K562 (cell line): ENCODE measurements at regions not wholly inside any gene's neighbourhood (a gene's known extent, or its start where the extent isn't known, plus 50 kb on each side); places are given as distances from the start of the nearest gene placed in this dataset.
"Not testable (repeated sequence)": the region's sequence is repeated elsewhere in the genome, so short reads cannot be mapped to it uniquely, and the experiment has no call there.

Source experiments
- ATAC-seq: fragments of 200-7000 bp; cut with Tn5 transposase; 3 replicates; pipeline ENCODE4 v1.9.1; 2020; ENCODE audit warnings: moderate library complexity
- BruUV-seq: library from RNA; stranded (reverse); fragments of 400-500 nt; replicated peaks from 2 replicates; lab custom pipeline; 2021; lab: Mats Ljungman, UMichigan
- CTCF ChIA-PET: fragments of 300-600 bp; formaldehyde crosslinking; extraction: SDS; loops from one replicate; lab custom pipeline; 2021; ENCODE audit warnings: low intra/inter-chr PET ratio; lab: Yijun Ruan, JAX
- POLR2A ChIA-PET: fragments of 300-600, 350-650 bp; sonication (Branson Sonifier 250); formaldehyde crosslinking; extraction: SDS; loops from one replicate; lab custom pipeline; 2021; ENCODE audit warnings: antibody characterized with exemption, inconsistent platforms; lab: Yijun Ruan, JAX
- DNase-seq, 4 experiments: peaks; one replicate each; pipeline versions ENCODE4 v3.0.0 to v3.0.0-alpha.2; 2011 to 2018; ENCODE audit warnings: low spot score in 3 of 4, mixed read lengths in 3 of 4; ENCODE audit errors: extremely low read depth in 1 of 4
- FAIRE-seq: peaks from 2 replicates; lab custom pipeline; 2011; peaks lifted over from hg19 to GRCh38; lab: Jason Lieb, UNC
- H2AFZ ChIP-seq: 2 replicates; pipeline ENCODE4 v1.6.0; 2011; ENCODE audit warnings: low read depth, low read length, control low read depth, inconsistent platforms
- H3K27ac ChIP-seq: fragments of 200-600 bp; 3 replicates; pipeline ENCODE4 v1.8.0; 2011; ENCODE audit warnings: low read depth, mild to moderate bottlenecking, control low read depth, inconsistent platforms, low read length, moderate library complexity, mixed read lengths; ENCODE audit errors: extremely low read depth
- H3K27me3 ChIP-seq, 2 experiments: fragments of 300-600 bp in 1 of 2; 2 replicates in 1 of 2; 3 replicates in 1 of 2; pipeline versions ENCODE4 v1.6.0 to v1.8.0; 2011; ENCODE audit warnings: inconsistent platforms in 2 of 2, low read length in 2 of 2, mild to moderate bottlenecking in 1 of 2, mixed read lengths in 1 of 2, moderate library complexity in 1 of 2; ENCODE audit not compliant: control insufficient read depth in 2 of 2, insufficient read depth in 2 of 2
- H3K36me3 ChIP-seq: fragments of 300-600 bp; 3 replicates; pipeline ENCODE4 v1.8.0; 2011; ENCODE audit warnings: mild to moderate bottlenecking, low read length, inconsistent platforms; ENCODE audit not compliant: control insufficient read depth, insufficient read depth
- H3K4me1 ChIP-seq, 2 experiments: fragments of 200-600 bp in 1 of 2; replicated peaks in 1 of 2; 2 replicates in 1 of 2; 3 replicates in 1 of 2; pipeline versions ENCODE4 v1.5.1 to v1.8.0; 2011; ENCODE audit warnings: inconsistent platforms in 2 of 2, low read length in 2 of 2, mild to moderate bottlenecking in 1 of 2, mixed read lengths in 1 of 2, moderate library complexity in 1 of 2; ENCODE audit not compliant: control insufficient read depth in 2 of 2, insufficient read depth in 2 of 2
- H3K4me2 ChIP-seq: 2 replicates; pipeline ENCODE4 v1.6.1; 2011; ENCODE audit warnings: low read length, control low read depth, inconsistent platforms, mixed read lengths; ENCODE audit not compliant: insufficient read depth
- H3K4me3 ChIP-seq: fragments of 200-600 bp; sonication (generic), shearing (Covaris generic); 2 replicates; pipeline ENCODE4 v1.5.1; 2016; ENCODE audit warnings: control low read depth, inconsistent platforms
- H3K79me2 ChIP-seq: fragments of 200-600 bp; 3 replicates; pipeline ENCODE4 v1.8.0; 2011; ENCODE audit warnings: low read length, inconsistent platforms; ENCODE audit not compliant: control insufficient read depth, insufficient read depth
- H3K9ac ChIP-seq, 2 experiments: 2 replicates each; pipeline versions ENCODE4 v1.6.0 to v1.6.1; 2011; ENCODE audit warnings: low read depth in 2 of 2, low read length in 2 of 2, control low read depth in 1 of 2, inconsistent platforms in 1 of 2, mild to moderate bottlenecking in 1 of 2, mixed read lengths in 1 of 2; ENCODE audit not compliant: insufficient read depth in 1 of 2
- H3K9me1 ChIP-seq: one replicate; pipeline ENCODE4 v1.6.0; 2011; ENCODE audit warnings: inconsistent platforms, mild to moderate bottlenecking, low read length, moderate library complexity; ENCODE audit not compliant: control insufficient read depth, insufficient read depth
- H3K9me3 ChIP-seq: replicated peaks from 2 replicates; pipeline ENCODE4 v1.5.1; 2011; ENCODE audit warnings: low read depth, low read length, inconsistent platforms; ENCODE audit not compliant: control insufficient read depth, insufficient read depth
- H4K20me1 ChIP-seq: replicated peaks from 2 replicates; pipeline ENCODE4 v1.6.1; 2011; ENCODE audit warnings: low read length, inconsistent platforms, mixed read lengths; ENCODE audit not compliant: control insufficient read depth, insufficient read depth
- FOXM1 ChIP-seq, 2 experiments: fragments of 450-650 bp in 1 of 2; sonication (generic) in 1 of 2; formaldehyde crosslinking in 1 of 2; IDR thresholded peaks; 2 replicates each; pipeline versions ENCODE4 v1.6.1 to v1.9.0; 2017 to 2022; ENCODE audit warnings: low read depth in 2 of 2, mild to moderate bottlenecking in 2 of 2, missing genetic modification reagents in 1 of 2, moderate library complexity in 1 of 2
- SAP30 ChIP-seq: fragments of 200-600 bp; sonication (generic); IDR thresholded peaks from 2 replicates; pipeline ENCODE4 v1.6.1; 2012; ENCODE audit warnings: borderline replicate concordance, low read depth, mild to moderate bottlenecking, moderate library complexity, low read length, control low read depth, inconsistent platforms; ENCODE audit not compliant: insufficient read depth, poor library complexity, severe bottlenecking
- ZNF311 ChIP-seq: fragments of 250-450 bp; sonication (Bioruptor Pico); IDR thresholded peaks from 2 replicates; pipeline ENCODE4 v1.4.0; 2020; ENCODE audit warnings: mild to moderate bottlenecking, moderate library complexity
- WGBS: fragments of 100-300 bp; shearing (Covaris generic); methylation state at CpG from one replicate; pipeline ENCODE4 v1.1.6; 2016; ENCODE audit warnings: low coverage, mixed read lengths; ENCODE audit not compliant: insufficient coverage; ENCODE audit errors: missing lambda C conversion rate; 5-methylcytosine and 5-hydroxymethylcytosine counted together
- in situ Hi-C: fragments of 300-500 bp; cut with MboI; formaldehyde crosslinking; loops from 4 replicates; pipeline ENCODE4 v1.15.0; 2018; ENCODE audit warnings: inconsistent platforms, mixed read lengths
- intact Hi-C: fragments of 100-400 bp; cut with micrococcal nuclease; formaldehyde crosslinking; loops from 2 replicates; pipeline ENCODE4 v1.14.2; 2022

DNA sequence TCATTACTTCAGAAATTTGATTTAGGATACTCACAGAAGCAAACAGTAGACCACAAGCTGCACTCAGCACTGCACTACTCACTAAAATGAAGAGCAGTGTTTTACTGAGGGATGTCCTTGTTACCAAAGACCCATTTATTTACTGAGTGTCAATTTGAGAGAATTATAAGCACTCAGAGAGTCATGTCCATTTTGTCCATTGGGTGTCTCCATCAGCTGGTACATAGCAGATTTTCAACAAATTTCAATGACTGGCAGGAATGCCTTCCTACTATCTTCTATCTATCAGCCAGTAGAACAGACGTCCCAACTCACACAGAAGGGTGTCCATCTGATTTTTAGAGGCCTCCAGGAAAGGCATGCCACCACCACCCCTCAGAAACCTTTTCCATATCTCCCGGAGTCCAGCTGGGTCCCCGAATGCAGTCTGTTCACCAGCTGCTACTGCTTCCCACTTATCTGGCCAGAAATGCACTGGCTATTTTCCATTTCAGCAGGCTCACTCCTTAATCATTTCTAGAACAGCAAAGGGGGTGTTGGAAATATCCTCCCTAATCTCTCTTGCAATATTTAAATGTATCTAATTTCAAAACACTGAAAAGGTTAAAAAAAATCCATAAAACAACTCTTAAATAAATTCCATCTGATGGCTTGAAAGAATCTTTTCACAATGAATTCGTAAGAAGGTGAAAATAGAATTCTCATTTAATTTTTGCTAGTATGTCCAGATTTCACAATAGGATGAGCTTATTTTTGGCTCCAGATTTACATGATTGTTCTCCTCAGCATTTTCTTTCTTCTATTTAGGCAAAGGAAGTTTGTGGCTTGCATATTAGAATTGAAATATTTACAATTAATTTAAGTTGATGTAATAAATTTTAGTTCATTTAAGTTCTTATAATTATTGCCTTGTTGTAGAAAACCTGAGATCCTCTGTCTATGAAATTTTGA, 1164.0 kb upstream of the CELF2 start:
- H3K36me3 ChIP-seq, result no peaks in the 10 kb centered on the region
- CTCF ChIA-PET, result no interaction called here
- no peaks in the 10 kb centered on the region for H4K20me1 ChIP-seq
- ATAC-seq (no peak), FAIRE-seq (no peak), DNase-seq (no peak)
- no peaks in the 10 kb centered on the region for H3K27me3 ChIP-seq
- no peaks in the 10 kb centered on the region for H3K9me1 ChIP-seq
- H3K4me1 ChIP-seq, result no peaks in the 10 kb centered on the region
- H3K4me2 ChIP-seq, result no peak overlapping the region
- POLR2A ChIA-PET, result interaction anchor here (0.6 kb wide), 1 partner anchor 147 kb away, joined by 3 read pairs; no protein-coding TSS in a partner anchor
- in situ Hi-C loops, result no loop called here
- no peak for TF ChIP-seq SAP30
- no peak for TF ChIP-seq ZNF311 (CRISPR knock-in tag)
- TF ChIP-seq FOXM1 (IDR thresholded peaks at IDR 0.05; ENCODE audit: low read depth), result no peak
- TF ChIP-seq FOXM1 (CRISPR knock-in tag; IDR thresholded peaks at IDR 0.05; ENCODE audit: low read depth), result no peak
- intact Hi-C loops, result no loop called here
- no peak overlapping the region for H3K27ac ChIP-seq
- peaks cover 3% of the 10 kb centered on the region for H3K9me3 ChIP-seq
- no peak overlapping the region for H2AFZ ChIP-seq
- no TSS peak for BruUV-seq
- H3K4me3 ChIP-seq, result no peak overlapping the region
- no peak overlapping the region for H3K9ac ChIP-seq
- 39% methylated on average over 4 of the region's 4 CpGs for WGBS
- no peaks in the 10 kb centered on the region for H3K79me2 ChIP-seq

DNA sequence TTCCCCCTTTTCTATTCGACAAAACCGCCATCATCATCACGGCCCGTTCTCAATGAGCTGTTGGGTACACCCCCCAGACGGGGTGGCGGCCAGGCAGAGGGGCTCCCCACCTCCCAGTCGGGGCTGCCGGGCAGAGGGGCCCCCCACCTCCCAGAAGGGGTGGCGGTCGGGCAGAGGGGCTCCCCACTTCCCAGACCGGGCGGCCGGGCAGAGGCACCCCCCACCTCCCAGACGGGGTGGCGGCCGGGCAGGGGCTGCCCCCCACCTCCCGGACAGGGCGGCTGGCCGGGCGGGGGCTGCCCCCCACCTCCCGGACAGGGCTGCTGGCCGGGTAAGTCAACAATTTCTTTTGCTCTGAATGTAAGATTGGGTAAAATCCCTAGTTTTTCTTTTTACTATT, 1162.2 kb upstream of the CELF2 start:
- H3K4me2 ChIP-seq, H3K9me3 ChIP-seq, H3K9me1 ChIP-seq, H3K36me3 ChIP-seq, H3K4me3 ChIP-seq, ATAC-seq, CTCF ChIA-PET, FAIRE-seq, H3K79me2 ChIP-seq, H4K20me1 ChIP-seq, in situ Hi-C loops, DNase-seq, H3K4me1 ChIP-seq, H3K27me3 ChIP-seq, H3K27ac ChIP-seq, H3K9ac ChIP-seq, BruUV-seq, POLR2A ChIA-PET, intact Hi-C loops, H2AFZ ChIP-seq: not testable (repeated sequence)
- WGBS, result 74% methylated on average over 7 of the region's 22 CpGs
